A673 (cell line): ENCODE measurements at regions not wholly inside any gene's neighbourhood (a gene's known extent, or its start where the extent isn't known, plus 50 kb on each side); places are given as distances from the start of the nearest gene placed in this dataset.

ENCODE experiments used
- EZH2 ChIP-seq: fragments of 200-600 bp; sonication (generic); IDR thresholded peaks from 2 replicates; pipeline ENCODE4 v1.6.1; 2017; ENCODE audit warnings: borderline replicate concordance, low read depth, mild to moderate bottlenecking, mixed read lengths, antibody characterized with exemption, low read length; ENCODE audit not compliant: poor library complexity, severe bottlenecking
- TF ChIP-seq, protein P1 (sequence below): fragments of 300-800, 200-600 bp; sonication (generic); conservative IDR thresholded peaks from 2 replicates; pipeline ENCODE4 v1.5.1; 2017; ENCODE audit warnings: low read depth, mild to moderate bottlenecking, antibody characterized with exemption, low read length, moderate library complexity, mixed read lengths

DNA sequence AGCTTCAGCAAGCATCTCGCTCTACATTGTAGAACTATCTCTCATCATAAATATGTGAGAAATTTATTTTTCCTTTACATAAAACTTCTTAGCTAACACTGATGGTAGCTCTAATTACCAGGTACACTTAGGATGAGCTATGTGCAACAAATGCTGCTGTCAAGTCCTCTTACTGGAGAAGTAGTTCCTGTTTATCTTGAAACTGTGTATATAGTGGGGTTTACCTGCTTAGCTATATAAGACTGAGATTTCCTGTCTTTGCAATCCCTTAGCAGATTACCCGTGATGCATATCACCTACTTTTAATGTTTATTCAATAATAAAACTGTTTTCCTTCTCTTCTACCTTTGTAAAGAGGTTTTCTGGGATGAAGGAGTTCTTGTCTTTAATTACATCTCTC, 98.0 kb upstream of the USP15 start:
- TF ChIP-seq, protein P1, sequence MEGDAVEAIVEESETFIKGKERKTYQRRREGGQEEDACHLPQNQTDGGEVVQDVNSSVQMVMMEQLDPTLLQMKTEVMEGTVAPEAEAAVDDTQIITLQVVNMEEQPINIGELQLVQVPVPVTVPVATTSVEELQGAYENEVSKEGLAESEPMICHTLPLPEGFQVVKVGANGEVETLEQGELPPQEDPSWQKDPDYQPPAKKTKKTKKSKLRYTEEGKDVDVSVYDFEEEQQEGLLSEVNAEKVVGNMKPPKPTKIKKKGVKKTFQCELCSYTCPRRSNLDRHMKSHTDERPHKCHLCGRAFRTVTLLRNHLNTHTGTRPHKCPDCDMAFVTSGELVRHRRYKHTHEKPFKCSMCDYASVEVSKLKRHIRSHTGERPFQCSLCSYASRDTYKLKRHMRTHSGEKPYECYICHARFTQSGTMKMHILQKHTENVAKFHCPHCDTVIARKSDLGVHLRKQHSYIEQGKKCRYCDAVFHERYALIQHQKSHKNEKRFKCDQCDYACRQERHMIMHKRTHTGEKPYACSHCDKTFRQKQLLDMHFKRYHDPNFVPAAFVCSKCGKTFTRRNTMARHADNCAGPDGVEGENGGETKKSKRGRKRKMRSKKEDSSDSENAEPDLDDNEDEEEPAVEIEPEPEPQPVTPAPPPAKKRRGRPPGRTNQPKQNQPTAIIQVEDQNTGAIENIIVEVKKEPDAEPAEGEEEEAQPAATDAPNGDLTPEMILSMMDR: no peak
- TF ChIP-seq EZH2: no peak
